IPS-20b (cell line): ENCODE measurements at regions not wholly inside any gene's neighbourhood (a gene's known extent, or its start where the extent isn't known, plus 50 kb on each side); places are given as distances from the start of the nearest gene placed in this dataset.

Experiments used
- H3K27ac ChIP-seq: one replicate; pipeline ENCODE4 v1.5.1; 2013; ENCODE audit warnings: low read length
- H3K27me3 ChIP-seq: 2 replicates; pipeline ENCODE4 v1.6.1; 2013; ENCODE audit warnings: mild to moderate bottlenecking, low read length, inconsistent platforms; ENCODE audit not compliant: insufficient read depth
- H3K36me3 ChIP-seq: 2 replicates; pipeline ENCODE4 v1.6.1; 2013; ENCODE audit warnings: low read depth, mild to moderate bottlenecking, inconsistent platforms, low read length, moderate library complexity; ENCODE audit not compliant: insufficient read depth
- H3K4me1 ChIP-seq: 2 replicates; pipeline ENCODE4 v1.6.1; 2013; ENCODE audit warnings: mild to moderate bottlenecking, control low read depth, inconsistent platforms, low read length, moderate library complexity; ENCODE audit not compliant: insufficient read depth
- H3K4me3 ChIP-seq: 2 replicates; pipeline ENCODE4 v1.5.1; 2013; ENCODE audit warnings: mild to moderate bottlenecking, low read length, inconsistent platforms
- H3K9ac ChIP-seq: 2 replicates; pipeline ENCODE4 v1.6.1; 2013; ENCODE audit warnings: low read depth, mild to moderate bottlenecking, inconsistent platforms, low read length, moderate library complexity
- H3K9me3 ChIP-seq: 2 replicates; pipeline ENCODE4 v1.6.1; 2013; ENCODE audit warnings: mild to moderate bottlenecking, low read depth, low read length, inconsistent platforms; ENCODE audit not compliant: insufficient read depth

DNA sequence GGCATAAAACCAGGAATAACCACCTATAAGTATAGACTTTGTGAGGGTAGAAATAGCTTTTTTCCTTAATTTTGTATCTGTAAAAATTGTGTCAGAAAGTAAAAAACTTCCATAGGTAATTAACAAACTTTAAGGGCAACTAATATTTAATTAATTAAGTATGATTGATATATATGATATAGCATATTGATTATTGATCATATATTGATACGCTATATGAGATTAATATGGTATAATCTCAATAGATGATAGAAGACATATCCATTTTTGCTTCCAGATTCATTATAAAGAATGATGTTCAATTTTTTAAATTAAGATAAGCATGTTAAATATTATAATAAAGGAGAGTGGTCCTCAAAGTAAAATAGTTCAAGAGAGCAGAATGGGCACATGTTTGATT is 99.3 kb upstream of the VAV3 start:
- Histone ChIP-seq H3K4me1 (no peaks in the 10 kb centered on the region), H3K36me3 (no peaks in the 10 kb centered on the region), H3K9me3 (0 out of 2 replicates have a peak, but pooled peaks cover 4% of the 10 kb centered on the region), H3K27me3 (no peaks in the 10 kb centered on the region), H3K4me3 (no peak overlapping the region), H3K27ac (no peak overlapping the region), H3K9ac (no peak overlapping the region)

DNA sequence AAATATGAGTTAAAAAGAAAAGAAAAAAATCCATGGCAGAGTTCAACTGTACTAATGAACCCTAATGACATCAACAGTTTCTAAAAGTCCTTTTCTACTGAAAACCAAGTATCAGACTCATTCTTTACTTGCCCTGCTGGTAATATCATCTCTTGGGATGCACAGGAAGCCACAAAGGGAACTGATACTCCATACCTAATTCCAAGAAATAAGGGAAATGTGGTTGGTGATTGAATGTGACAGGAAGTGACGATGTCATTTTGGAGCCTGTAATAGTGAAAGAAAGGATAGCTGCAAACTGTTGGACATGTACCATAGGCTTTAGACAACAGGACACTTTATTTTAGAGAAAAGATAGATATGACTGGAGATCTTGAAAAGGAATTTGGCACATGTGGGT is 98.7 kb upstream of the VAV3 start:
- no peak overlapping the region for H3K9ac ChIP-seq
- peaks cover under 1% of the 10 kb centered on the region; the same call in 1 of the 2 replicates for H3K4me1 ChIP-seq
- H3K27ac ChIP-seq: no peak overlapping the region
- H3K4me3 ChIP-seq: no peak overlapping the region
- no peaks in the 10 kb centered on the region for H3K36me3 ChIP-seq
- H3K9me3 ChIP-seq: 0 out of 2 replicates have a peak, but pooled peaks cover 4% of the 10 kb centered on the region
- no peaks in the 10 kb centered on the region for H3K27me3 ChIP-seq

GRCh38 chr1:108059945-108060344 is 95.0 kb upstream of the VAV3 start:
- no peak overlapping the region for H3K27ac ChIP-seq
- no peak overlapping the region for H3K9ac ChIP-seq
- H3K27me3 ChIP-seq: no peaks in the 10 kb centered on the region
- no peaks in the 10 kb centered on the region for H3K36me3 ChIP-seq
- no peak overlapping the region for H3K4me3 ChIP-seq
- H3K9me3 ChIP-seq: 0 out of 2 replicates have a peak, but pooled peaks cover 4% of the 10 kb centered on the region
- H3K4me1 ChIP-seq: peaks cover 12% of the 10 kb centered on the region

GRCh38 chr1:108057541-108057940 is 92.6 kb upstream of the VAV3 start:
- Histone ChIP-seq H3K27me3 (no peaks in the 10 kb centered on the region), H3K4me3 (no peak overlapping the region), H3K27ac (no peak overlapping the region), H3K4me1 (peaks cover 29% of the 10 kb centered on the region), H3K9me3 (no peaks in the 10 kb centered on the region), H3K36me3 (no peaks in the 10 kb centered on the region), H3K9ac (peak overlapping the region; percentile 4; the same call in 1 of the 2 replicates)

- Histone ChIP-seq H3K36me3 (no peaks in the 10 kb centered on the region), H3K27me3 (no peaks in the 10 kb centered on the region), H3K4me1 (peaks cover 39% of the 10 kb centered on the region), H3K4me3 (no peak overlapping the region), H3K9me3 (no peaks in the 10 kb centered on the region), H3K9ac (no peak overlapping the region), H3K27ac (no peak overlapping the region)
These were observed 91.5 kb upstream of the VAV3 start for GRCh38 chr1:108056436-108056990.

- H3K9me3 ChIP-seq: no peaks in the 10 kb centered on the region
- H3K4me1 ChIP-seq: peaks cover 51% of the 10 kb centered on the region
- H3K27ac ChIP-seq: no peak overlapping the region
- no peaks in the 10 kb centered on the region for H3K27me3 ChIP-seq
- no peak overlapping the region for H3K4me3 ChIP-seq
- H3K36me3 ChIP-seq: no peaks in the 10 kb centered on the region
- H3K9ac ChIP-seq: no peak overlapping the region
These were observed 90.4 kb upstream of the VAV3 start for GRCh38 chr1:108055387-108055786.

GRCh38 chr1:108054396-108054795 is 89.4 kb upstream of the VAV3 start:
- H3K4me1 ChIP-seq: peaks cover 55% of the 10 kb centered on the region
- H3K27ac ChIP-seq: no peak overlapping the region
- H3K36me3 ChIP-seq: no peaks in the 10 kb centered on the region
- H3K4me3 ChIP-seq: no peak overlapping the region
- H3K27me3 ChIP-seq: no peaks in the 10 kb centered on the region
- H3K9ac ChIP-seq: no peak overlapping the region
- H3K9me3 ChIP-seq: no peaks in the 10 kb centered on the region

DNA sequence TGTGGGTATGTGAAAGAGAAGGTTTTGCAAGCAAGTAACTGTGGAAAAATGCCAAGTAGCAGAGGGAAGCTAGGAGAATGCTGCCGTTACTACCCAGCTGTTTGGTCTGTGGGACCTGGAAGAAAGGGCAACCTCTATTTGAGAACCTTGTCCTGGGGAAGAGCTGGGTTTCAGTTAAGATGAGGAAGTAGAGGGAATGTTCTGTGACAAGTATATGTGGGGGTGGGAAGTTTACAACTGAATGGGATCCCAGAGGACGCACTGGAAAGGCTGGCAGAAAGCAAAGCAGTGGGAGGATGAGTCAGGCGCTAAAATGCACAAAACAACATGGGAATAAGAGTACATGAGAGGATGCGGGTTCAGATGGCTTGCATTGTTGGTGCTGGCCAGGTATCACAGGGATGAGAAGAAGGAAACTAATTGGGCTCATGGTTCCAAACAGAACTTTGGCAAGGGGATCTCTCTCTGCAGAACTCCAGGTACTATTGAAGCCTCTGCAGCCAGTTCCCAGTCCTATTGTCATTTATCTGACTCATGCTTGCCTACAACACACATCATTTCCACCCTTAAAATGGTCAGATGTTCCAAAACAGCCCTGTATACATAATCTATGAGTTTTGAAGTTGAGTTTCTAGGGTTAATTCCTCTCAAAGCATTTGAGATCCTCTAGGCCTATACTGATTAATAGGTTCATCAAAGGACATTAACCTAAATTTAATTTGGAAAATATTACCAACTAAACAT is 88.5 kb upstream of the VAV3 start:
- H3K4me1 ChIP-seq: peaks cover 52% of the 10 kb centered on the region
- H3K4me3 ChIP-seq: no peak overlapping the region
- no peak overlapping the region for H3K9ac ChIP-seq

DNA sequence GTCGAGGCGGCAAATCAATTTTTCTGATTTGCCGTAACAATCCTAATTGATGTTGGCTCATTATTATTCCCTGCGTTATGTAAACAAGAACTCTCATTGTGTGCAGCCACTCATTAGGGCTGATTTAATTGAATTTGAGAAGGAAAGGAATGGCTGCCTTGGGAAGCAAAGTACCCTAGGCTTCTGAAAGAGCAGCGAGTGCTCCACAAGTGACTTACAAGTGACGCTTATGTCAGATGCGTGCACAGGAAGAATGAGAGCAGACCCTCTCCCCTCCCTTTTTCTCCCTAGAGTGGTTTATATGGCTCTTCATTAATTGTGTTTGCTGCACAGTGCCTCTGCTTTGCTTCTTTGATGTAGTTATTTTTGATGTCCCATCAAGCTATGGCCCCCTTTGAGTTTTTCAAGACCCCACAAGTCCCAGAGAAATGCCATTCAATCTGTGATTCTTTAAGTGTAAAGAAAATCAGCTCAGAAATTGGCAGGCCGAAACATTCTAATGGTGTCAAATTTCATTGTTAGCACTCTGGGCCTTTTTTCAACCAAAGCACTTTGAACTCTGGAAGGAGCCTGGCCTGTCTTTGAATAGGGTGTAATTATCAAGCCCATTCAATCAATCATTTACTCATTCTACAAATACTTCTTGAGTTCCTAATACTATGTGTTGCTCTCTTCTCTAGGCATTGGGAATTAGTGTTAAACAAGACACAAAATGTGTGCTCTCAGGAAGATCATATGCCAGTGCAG is 86.8 kb upstream of the VAV3 start:
- no peaks in the 10 kb centered on the region for H3K36me3 ChIP-seq
- no peak overlapping the region for H3K27ac ChIP-seq
- H3K27me3 ChIP-seq: no peaks in the 10 kb centered on the region
- H3K4me3 ChIP-seq: peak overlapping the region; percentile 32
- peaks cover 43% of the 10 kb centered on the region for H3K4me1 ChIP-seq
- H3K9ac ChIP-seq: peak overlapping the region; percentile 6; the same call in 1 of the 2 replicates
- H3K9me3 ChIP-seq: no peaks in the 10 kb centered on the region

More for the DNA sequence above, 88.5 kb upstream of the VAV3 start:
- Histone ChIP-seq H3K27ac (no peak overlapping the region), H3K9me3 (no peaks in the 10 kb centered on the region), H3K36me3 (no peaks in the 10 kb centered on the region), H3K27me3 (no peaks in the 10 kb centered on the region)

DNA sequence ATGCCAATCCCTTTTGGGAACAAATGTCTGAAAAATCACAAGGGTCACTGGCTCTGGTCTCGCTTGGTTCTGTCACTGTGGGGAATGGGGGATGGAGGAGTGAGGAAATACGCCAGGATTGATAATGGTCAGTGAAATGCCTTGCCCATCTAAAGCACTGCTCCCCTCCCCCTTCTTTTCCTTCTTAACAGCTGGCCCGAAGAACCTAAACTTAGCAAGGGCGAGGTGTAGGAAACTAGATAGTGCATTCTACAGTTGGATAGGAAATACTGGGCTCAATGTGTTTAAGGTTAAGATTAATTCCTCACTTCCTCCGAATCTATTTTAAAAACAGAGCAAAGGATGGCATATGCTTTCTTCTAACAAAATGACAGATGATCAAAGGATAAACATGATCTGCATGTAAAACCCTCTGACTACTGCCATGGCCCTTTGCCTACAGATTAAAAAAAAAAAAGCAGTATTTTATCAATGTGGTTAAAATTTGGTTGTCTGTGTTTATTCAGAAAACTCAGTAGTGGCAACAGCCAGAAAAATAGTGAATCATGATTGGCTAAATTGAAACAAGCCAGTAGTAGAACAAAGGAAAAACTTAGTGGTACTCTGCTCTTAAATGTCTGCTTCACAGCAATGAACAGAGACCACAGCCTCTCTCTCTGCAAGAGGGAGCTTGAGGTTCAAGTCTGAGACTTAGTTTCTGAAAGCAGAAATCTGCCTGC is 86.1 kb upstream of the VAV3 start:
- Histone ChIP-seq H3K36me3 (no peaks in the 10 kb centered on the region), H3K4me1 (peaks cover 43% of the 10 kb centered on the region), H3K9ac (peak overlapping the region; percentile 6; the same call in 1 of the 2 replicates), H3K27ac (no peak overlapping the region), H3K27me3 (no peaks in the 10 kb centered on the region), H3K4me3 (peak overlapping the region; percentile 32), H3K9me3 (no peaks in the 10 kb centered on the region)

GRCh38 chr1:108050158-108050557 is 85.2 kb upstream of the VAV3 start:
- H3K9me3 ChIP-seq: no peaks in the 10 kb centered on the region
- H3K27me3 ChIP-seq: no peaks in the 10 kb centered on the region
- no peak overlapping the region for H3K4me3 ChIP-seq
- H3K4me1 ChIP-seq: peaks cover 43% of the 10 kb centered on the region
- H3K36me3 ChIP-seq: no peaks in the 10 kb centered on the region
- H3K27ac ChIP-seq: no peak overlapping the region
- H3K9ac ChIP-seq: no peak overlapping the region
